T-helper 17 cell (primary cell): ENCODE measurements at regions not wholly inside any gene's neighbourhood (a gene's known extent, or its start where the extent isn't known, plus 50 kb on each side); places are given as distances from the start of the nearest gene placed in this dataset.

ENCODE experiments used
- ATAC-seq: fragments of 150-1000 bp; cut with Tn5 transposase; 2 replicates; pipeline ENCODE4 v1.10.0; 2021; ENCODE audit warnings: mild to moderate bottlenecking, moderate library complexity
- DNase-seq, 3 donors: peaks; one replicate each; pipeline versions ENCODE4 v3.0.0 to v3.0.0-alpha.2; 2020 to 2021
- H3K9me3 ChIP-seq: one replicate; pipeline ENCODE4 v1.7.0; 2013; ENCODE audit warnings: low read length, mild to moderate bottlenecking; ENCODE audit not compliant: control insufficient read depth, poor library complexity, severe bottlenecking
- H3K27ac Mint-ChIP-seq: one replicate; pipeline ENCODE4 v1.8.0; 2022; ENCODE audit warnings: mild to moderate bottlenecking, moderate library complexity, mixed read lengths
- H3K27me3 Mint-ChIP-seq: one replicate; pipeline ENCODE4 v1.8.0; 2022; ENCODE audit warnings: mixed read lengths
- H3K36me3 Mint-ChIP-seq: one replicate; pipeline ENCODE4 v1.8.0; 2022; ENCODE audit warnings: low read depth, mixed read lengths
- H3K4me1 Mint-ChIP-seq: one replicate; pipeline ENCODE4 v1.8.0; 2022; ENCODE audit warnings: mild to moderate bottlenecking, mixed read lengths
- H3K4me3 Mint-ChIP-seq: one replicate; pipeline ENCODE4 v1.8.0; 2022; ENCODE audit warnings: mild to moderate bottlenecking, moderate library complexity, mixed read lengths

- Mint-ChIP-seq H3K4me3 (no peak overlapping the region), H3K27ac (no peak overlapping the region), H3K27me3 (no peaks in the 10 kb centered on the region), H3K4me1 (peaks cover 3% of the 10 kb centered on the region), H3K36me3 (peaks cover 5% of the 10 kb centered on the region)
- DNase-seq: no peak
- no peaks in the 10 kb centered on the region for H3K9me3 ChIP-seq
- no peak for ATAC-seq
Observed at GRCh38 chr4:123259676-123260646, 136.6 kb upstream of the SPRY1 start.

- no peak overlapping the region for H3K27ac Mint-ChIP-seq
- no peaks in the 10 kb centered on the region for H3K9me3 ChIP-seq
- DNase-seq: no peak
- no peak overlapping the region for H3K4me3 Mint-ChIP-seq
- peaks cover 3% of the 10 kb centered on the region for H3K4me1 Mint-ChIP-seq
- no peak for ATAC-seq
- peaks cover 5% of the 10 kb centered on the region for H3K36me3 Mint-ChIP-seq
- no peaks in the 10 kb centered on the region for H3K27me3 Mint-ChIP-seq
Observed at GRCh38 chr4:123260653-123261052, 135.9 kb upstream of the SPRY1 start.

GRCh38 chr4:123262080-123262479, 134.5 kb upstream of the SPRY1 start:
- H3K4me1 Mint-ChIP-seq: peaks cover 3% of the 10 kb centered on the region
- H3K27me3 Mint-ChIP-seq: no peaks in the 10 kb centered on the region
- H3K27ac Mint-ChIP-seq: no peak overlapping the region
- ATAC-seq (no peak), DNase-seq (no peak)
- H3K36me3 Mint-ChIP-seq: peaks cover 5% of the 10 kb centered on the region
- no peaks in the 10 kb centered on the region for H3K9me3 ChIP-seq
- no peak overlapping the region for H3K4me3 Mint-ChIP-seq

- H3K27ac Mint-ChIP-seq: no peak overlapping the region
- no peaks in the 10 kb centered on the region for H3K36me3 Mint-ChIP-seq
- H3K4me3 Mint-ChIP-seq: no peak overlapping the region
- ATAC-seq (no peak), DNase-seq (no peak)
- H3K27me3 Mint-ChIP-seq: no peaks in the 10 kb centered on the region
- H3K9me3 ChIP-seq: no peaks in the 10 kb centered on the region
- H3K4me1 Mint-ChIP-seq: no peaks in the 10 kb centered on the region
Observed at GRCh38 chr4:123265443-123265842, 131.2 kb upstream of the SPRY1 start.

GRCh38 chr4:123266221-123266620, 130.4 kb upstream of the SPRY1 start:
- Mint-ChIP-seq H3K27ac (no peak overlapping the region), H3K4me1 (no peaks in the 10 kb centered on the region), H3K4me3 (no peak overlapping the region), H3K36me3 (no peaks in the 10 kb centered on the region), H3K27me3 (no peaks in the 10 kb centered on the region)
- no peaks in the 10 kb centered on the region for H3K9me3 ChIP-seq
- ATAC-seq (no peak), DNase-seq (no peak)

- Mint-ChIP-seq H3K27me3 (no peaks in the 10 kb centered on the region), H3K36me3 (peaks cover 3% of the 10 kb centered on the region), H3K27ac (no peak overlapping the region), H3K4me3 (no peak overlapping the region), H3K4me1 (no peaks in the 10 kb centered on the region)
- DNase-seq: no peak
- no peaks in the 10 kb centered on the region for H3K9me3 ChIP-seq
- ATAC-seq: no peak
Observed at GRCh38 chr4:123278755-123279154, 117.8 kb upstream of the SPRY1 start.

GRCh38 chr4:123283371-123283895, 113.2 kb upstream of the SPRY1 start:
- no peak for ATAC-seq
- Mint-ChIP-seq H3K4me1 (no peaks in the 10 kb centered on the region), H3K36me3 (peaks cover 4% of the 10 kb centered on the region), H3K4me3 (no peak overlapping the region), H3K27ac (no peak overlapping the region), H3K27me3 (no peaks in the 10 kb centered on the region)
- H3K9me3 ChIP-seq: no peaks in the 10 kb centered on the region
- DNase-seq: no peak

- Mint-ChIP-seq H3K27ac (no peak overlapping the region), H3K27me3 (no peaks in the 10 kb centered on the region), H3K4me3 (no peak overlapping the region), H3K4me1 (no peaks in the 10 kb centered on the region), H3K36me3 (peaks cover 3% of the 10 kb centered on the region)
- no peak for DNase-seq
- ATAC-seq: no peak
- no peaks in the 10 kb centered on the region for H3K9me3 ChIP-seq
Observed at GRCh38 chr4:123284168-123284567, 112.4 kb upstream of the SPRY1 start.

GRCh38 chr4:123286903-123287466, 109.6 kb upstream of the SPRY1 start:
- peaks cover 10% of the 10 kb centered on the region for H3K36me3 Mint-ChIP-seq

GRCh38 chr4:123288309-123289025, 108.1 kb upstream of the SPRY1 start:
- Mint-ChIP-seq H3K27ac (no peak overlapping the region), H3K36me3 (peaks cover 10% of the 10 kb centered on the region), H3K4me1 (no peaks in the 10 kb centered on the region), H3K4me3 (no peak overlapping the region), H3K27me3 (no peaks in the 10 kb centered on the region)
- DNase-seq: no peak
- H3K9me3 ChIP-seq: peaks cover 5% of the 10 kb centered on the region
- no peak for ATAC-seq

More at GRCh38 chr4:123286903-123287466, 109.6 kb upstream of the SPRY1 start:
- Mint-ChIP-seq H3K4me3 (no peak overlapping the region), H3K27ac (no peak overlapping the region), H3K27me3 (no peaks in the 10 kb centered on the region), H3K4me1 (no peaks in the 10 kb centered on the region)
- DNase-seq (no peak), ATAC-seq (no peak)
- H3K9me3 ChIP-seq: peaks cover 5% of the 10 kb centered on the region

- Mint-ChIP-seq H3K27ac (no peak overlapping the region), H3K27me3 (no peaks in the 10 kb centered on the region), H3K36me3 (peaks cover 7% of the 10 kb centered on the region), H3K4me3 (no peak overlapping the region), H3K4me1 (no peaks in the 10 kb centered on the region)
- H3K9me3 ChIP-seq: peaks cover 5% of the 10 kb centered on the region
- no peak for ATAC-seq
- no peak for DNase-seq
Observed at GRCh38 chr4:123291329-123291728, 105.3 kb upstream of the SPRY1 start.

GRCh38 chr4:123297836-123298235, 98.8 kb upstream of the SPRY1 start:
- no peak for DNase-seq
- no peak overlapping the region for H3K27ac Mint-ChIP-seq
- H3K9me3 ChIP-seq: no peaks in the 10 kb centered on the region
- H3K4me1 Mint-ChIP-seq: no peaks in the 10 kb centered on the region
- no peak for ATAC-seq
- H3K4me3 Mint-ChIP-seq: no peak overlapping the region
- H3K27me3 Mint-ChIP-seq: no peaks in the 10 kb centered on the region
- peaks cover 5% of the 10 kb centered on the region for H3K36me3 Mint-ChIP-seq

- ATAC-seq (no peak), DNase-seq (no peak)
- H3K27me3 Mint-ChIP-seq: no peaks in the 10 kb centered on the region
- H3K9me3 ChIP-seq: no peaks in the 10 kb centered on the region
- H3K36me3 Mint-ChIP-seq: peaks cover 5% of the 10 kb centered on the region
- H3K4me1 Mint-ChIP-seq: no peaks in the 10 kb centered on the region
- no peak overlapping the region for H3K4me3 Mint-ChIP-seq
- no peak overlapping the region for H3K27ac Mint-ChIP-seq
Observed at GRCh38 chr4:123298261-123298660, 98.3 kb upstream of the SPRY1 start.
